ENCODE measurements at regions not wholly inside any gene's neighbourhood (a gene's known extent, or its start where the extent isn't known, plus 50 kb on each side); places are given as distances from the start of the nearest gene placed in this dataset.

- Histone ChIP-seq H3K9me3 (ENCODE audit: insufficient read depth, low read depth) (no peaks in the 10 kb centered on the region), H3K27me3 (ENCODE audit: insufficient read depth, low read depth) (no peaks in the 10 kb centered on the region), H3K4me2 (no peak overlapping the region), H3K9me2 (ENCODE audit: insufficient read depth) (no peaks in the 10 kb centered on the region), H3K4me3 (no peak overlapping the region), H3K4me1 (replicated peaks; ENCODE audit: insufficient read depth) (no peaks in the 10 kb centered on the region), H3F3A (ENCODE audit: insufficient read depth, low read depth) (no peaks in the 10 kb centered on the region), H4K20me1 (ENCODE audit: insufficient read depth) (no peaks in the 10 kb centered on the region), H3K79me2 (ENCODE audit: low read depth) (no peaks in the 10 kb centered on the region), H3K27ac (no peak overlapping the region), H3K36me3 (ENCODE audit: low read depth) (no peaks in the 10 kb centered on the region), H2AFZ (no peak overlapping the region)
- no peak for TF ChIP-seq EZH2 (IDR thresholded peaks at IDR 0.05; ENCODE audit: low read depth)
- TF ChIP-seq CTCF (conservative IDR thresholded peaks at IDR 0.05), result no peak
- intact Hi-C loops (cut with micrococcal nuclease; ENCODE audit: unreplicated experiment), result no loop called here
- DNase-seq, result no peak
- ChIA-PET POLR2A (ENCODE audit: unreplicated experiment) (no interaction called here), CTCF (no interaction called here)
- no TSS peak for BruUV-seq (replicated peaks)
Observed at GRCh38 chrX:51395480-51395809, 62.8 kb downstream of the NUDT10 start.
